Stimulated activated CD4-positive, alpha-beta T cell treated with anti-CD3 and anti-CD28 coated beads, Interleukin-15, amount 100 ng/mL, for 24 hours (primary cell): ENCODE measurements at regions not wholly inside any gene's neighbourhood (a gene's known extent, or its start where the extent isn't known, plus 50 kb on each side); places are given as distances from the start of the nearest gene placed in this dataset.

Experiments used
- DNase-seq: peaks from one replicate; pipeline ENCODE4 v3.0.0-alpha.2; 2020

- DNase-seq: no peak
Measured at GRCh38 chr7:91323626-91324158, 59.5 kb downstream of the FZD1 start.

GRCh38 chr7:91324663-91325062 lies 60.4 kb downstream of the FZD1 start:
- no peak for DNase-seq

DNA sequence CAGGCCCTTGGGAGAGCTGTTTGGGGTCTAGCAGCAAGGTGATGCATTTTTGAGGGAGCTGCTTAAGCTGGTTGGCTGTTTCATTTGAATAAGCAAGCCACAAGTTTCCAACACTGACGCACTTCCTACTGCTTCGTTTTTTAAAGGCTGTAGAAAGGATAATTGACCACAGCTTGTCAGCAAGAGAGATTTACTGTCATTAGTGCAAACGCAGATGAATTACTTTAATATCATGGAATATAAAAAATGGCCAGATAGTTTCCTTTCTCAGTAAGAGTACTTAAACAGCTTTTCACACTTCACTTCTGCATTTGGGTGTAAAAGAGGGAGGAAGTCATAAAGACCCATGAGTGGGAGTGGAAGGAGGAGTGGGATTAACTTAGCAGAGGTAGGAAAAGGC lies 61.5 kb downstream of the FZD1 start:
- DNase-seq: no peak

DNA sequence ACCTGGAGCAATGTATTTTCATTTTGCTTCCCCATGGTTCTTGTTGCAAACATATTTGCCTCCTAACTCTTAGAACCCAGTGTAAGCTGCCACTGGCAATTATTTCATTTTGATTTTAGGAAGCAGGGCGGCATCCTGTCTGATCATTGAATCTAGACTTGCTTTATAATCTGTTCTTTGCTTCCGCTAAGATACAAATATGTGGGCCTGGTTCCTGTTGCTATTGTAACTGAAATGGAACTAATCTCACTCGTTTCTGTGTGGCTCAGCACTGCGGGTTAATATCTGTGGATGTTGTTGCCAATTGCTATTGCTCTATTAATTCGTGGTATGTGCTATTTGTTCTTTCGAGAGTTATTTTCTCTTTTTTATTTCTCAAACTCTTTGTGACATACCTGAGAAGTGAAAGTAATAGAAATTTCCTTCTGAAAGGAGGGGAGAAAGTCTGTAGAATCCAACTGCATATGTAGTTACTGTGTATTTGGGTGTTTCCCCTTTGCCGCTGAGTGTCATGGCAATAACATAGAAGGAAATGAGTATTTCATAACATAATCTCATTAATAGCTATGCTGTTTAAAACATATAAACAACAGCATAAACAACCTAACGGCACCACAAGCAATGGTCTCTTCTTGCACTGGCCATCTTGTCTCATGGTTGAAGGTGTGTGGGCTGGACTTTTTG lies 62.4 kb downstream of the FZD1 start:
- DNase-seq: no peak

DNA sequence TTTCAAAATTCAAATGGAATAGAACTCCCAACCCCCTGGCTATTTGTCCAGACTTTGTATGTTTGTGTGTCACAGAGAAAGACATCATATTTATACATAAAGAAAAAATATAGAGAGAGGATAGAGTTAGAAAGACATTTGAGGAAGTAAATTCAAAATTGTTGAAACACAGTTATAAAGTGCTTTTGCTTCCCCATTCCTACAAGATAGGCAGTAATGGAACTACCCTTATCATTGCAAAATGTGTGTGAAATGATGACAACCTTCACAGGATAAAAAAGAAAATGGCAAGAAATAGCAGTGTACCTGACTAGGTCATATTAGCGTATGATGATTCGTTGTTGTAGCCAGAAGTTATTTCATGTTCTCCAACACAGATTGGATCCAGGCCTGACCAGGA lies 63.1 kb downstream of the FZD1 start:
- DNase-seq: no peak

GRCh38 chr7:91329571-91329970 lies 65.3 kb downstream of the FZD1 start:
- DNase-seq: no peak

DNA sequence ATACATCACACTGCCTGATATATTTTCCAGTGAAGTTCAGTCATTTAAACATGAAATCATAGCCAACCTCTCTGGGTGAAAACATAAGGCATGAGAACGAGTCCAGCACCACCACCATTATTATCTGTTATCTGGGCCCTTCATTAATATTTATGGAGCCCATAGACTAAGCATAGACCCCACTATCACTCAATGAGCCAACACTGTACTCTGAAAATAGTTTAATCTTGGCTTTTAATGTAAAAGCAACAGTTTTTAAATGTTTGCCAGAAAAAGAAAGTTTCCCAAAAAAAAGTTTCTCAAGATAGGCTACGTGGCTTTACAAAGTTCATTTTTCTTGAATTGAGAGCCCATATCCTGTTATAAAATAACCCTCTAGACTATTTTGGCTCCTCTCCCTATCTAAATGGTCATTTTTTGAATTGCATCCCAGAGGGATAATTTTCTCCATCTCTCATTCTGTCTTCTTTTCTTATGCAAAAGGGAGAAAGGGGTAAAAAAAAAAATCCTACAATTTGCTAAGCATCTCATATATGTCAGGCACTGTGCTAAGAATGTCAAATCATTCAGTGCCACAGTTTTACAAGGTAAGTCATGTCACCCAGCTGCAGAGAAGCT lies 66.1 kb downstream of the FZD1 start:
- no peak for DNase-seq

- no peak for DNase-seq
Measured at GRCh38 chr7:91330866-91331265, 66.6 kb downstream of the FZD1 start.

- DNase-seq: no peak
Measured at GRCh38 chr7:91336106-91336505, 71.9 kb downstream of the FZD1 start.

GRCh38 chr7:91338226-91339020 lies 74.2 kb downstream of the FZD1 start:
- DNase-seq: no peak

DNA sequence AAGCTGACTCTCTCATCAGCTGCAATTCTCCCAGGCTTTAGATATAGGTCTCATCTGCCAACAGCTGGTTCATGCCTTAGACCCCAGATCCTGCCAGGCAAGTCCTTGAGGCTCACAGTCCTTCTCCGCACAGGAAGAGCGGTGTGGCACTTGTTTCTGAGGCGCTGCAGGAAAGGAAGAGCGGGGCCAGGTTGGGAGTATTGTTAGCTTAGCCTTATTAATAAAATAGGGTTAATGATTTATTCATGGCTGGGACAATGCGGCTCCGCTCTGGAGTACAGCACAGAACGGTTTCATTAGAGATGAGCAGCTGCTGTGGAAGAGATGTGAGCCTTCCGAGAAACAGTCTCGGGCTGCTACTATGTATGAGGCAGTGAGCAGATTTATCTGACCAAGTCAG lies 78.1 kb downstream of the FZD1 start:
- no peak for DNase-seq

GRCh38 chr7:91343420-91343960 lies 79.3 kb downstream of the FZD1 start:
- no peak for DNase-seq

DNA sequence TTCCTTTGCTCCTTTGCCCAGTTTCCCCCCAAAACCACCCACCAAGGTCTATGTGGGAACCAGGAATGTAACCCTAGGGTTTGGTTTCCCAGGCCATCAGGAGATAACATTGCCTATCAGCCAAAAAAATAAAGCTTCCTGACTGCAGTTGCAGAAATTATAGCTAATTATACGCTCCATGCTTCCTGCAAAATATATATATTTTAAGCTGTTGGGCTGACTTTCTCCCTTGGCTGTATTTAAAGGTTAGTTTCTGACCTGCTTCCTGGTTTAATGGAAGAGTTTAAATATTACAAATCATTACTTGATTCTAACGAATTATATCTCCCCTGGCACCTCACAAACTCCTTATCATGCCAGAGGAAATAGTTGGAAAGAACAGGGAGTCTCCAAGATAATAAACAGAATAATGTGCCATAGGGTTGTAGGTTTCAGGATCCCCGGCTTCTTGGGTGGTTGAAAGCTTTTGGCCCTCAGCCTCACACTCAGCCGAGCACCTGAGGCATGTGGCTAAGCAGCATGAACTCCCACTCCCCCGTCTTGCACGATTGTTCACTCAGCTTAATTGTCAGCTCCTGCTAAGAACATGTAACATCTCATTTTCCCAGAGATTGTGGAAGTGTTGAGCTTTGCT lies 79.9 kb downstream of the FZD1 start:
- DNase-seq: no peak

- no peak for DNase-seq
Measured at GRCh38 chr7:91344911-91345310, 80.7 kb downstream of the FZD1 start.

- no peak for DNase-seq
Measured at GRCh38 chr7:91345449-91345848, 81.2 kb downstream of the FZD1 start.

GRCh38 chr7:91346426-91346825 lies 82.2 kb downstream of the FZD1 start:
- no peak for DNase-seq

- no peak for DNase-seq
Measured at GRCh38 chr7:91347290-91347689, 83.1 kb downstream of the FZD1 start.

GRCh38 chr7:91348711-91349110 lies 84.5 kb downstream of the FZD1 start:
- DNase-seq: no peak

DNA sequence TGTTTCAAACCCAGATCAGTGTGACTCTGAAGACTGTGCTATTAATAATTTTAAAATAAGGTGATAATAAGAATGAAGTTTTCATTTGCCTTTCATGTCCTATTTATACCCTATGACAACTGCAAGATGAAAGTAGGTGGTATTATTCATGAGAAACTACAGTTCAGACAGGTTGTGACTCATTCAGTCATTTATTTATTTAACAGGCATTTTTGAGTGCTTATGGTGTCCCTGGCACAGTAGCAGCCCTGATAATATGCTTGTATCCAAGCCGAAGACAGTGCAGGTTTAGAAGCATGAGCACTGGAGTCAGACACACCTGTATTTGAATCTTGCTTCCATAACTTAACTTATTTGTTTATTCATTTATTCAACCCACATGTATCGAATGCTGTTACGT lies 87.1 kb downstream of the FZD1 start:
- DNase-seq: no peak

GRCh38 chr7:91352091-91352490 lies 87.9 kb downstream of the FZD1 start:
- no peak for DNase-seq

DNA sequence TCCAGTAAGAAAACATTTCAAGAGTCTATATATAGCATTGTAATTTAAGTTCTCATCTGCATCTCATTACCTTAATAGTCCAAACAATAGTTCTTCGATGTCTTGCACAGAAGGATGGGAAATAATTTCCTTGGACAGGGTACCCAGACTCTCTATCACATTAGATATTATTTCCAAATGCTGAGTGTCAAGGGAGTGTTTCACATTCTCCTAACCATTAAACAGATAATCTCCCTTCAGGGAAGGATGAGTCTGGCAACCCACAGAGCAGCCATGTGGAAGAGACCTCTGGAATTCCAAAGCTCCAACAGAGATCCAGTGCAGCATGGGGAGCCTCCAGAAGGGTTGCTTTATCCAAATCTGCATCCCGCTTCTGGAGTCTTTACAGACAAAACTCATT lies 89.6 kb downstream of the FZD1 start:
- DNase-seq: no peak

DNA sequence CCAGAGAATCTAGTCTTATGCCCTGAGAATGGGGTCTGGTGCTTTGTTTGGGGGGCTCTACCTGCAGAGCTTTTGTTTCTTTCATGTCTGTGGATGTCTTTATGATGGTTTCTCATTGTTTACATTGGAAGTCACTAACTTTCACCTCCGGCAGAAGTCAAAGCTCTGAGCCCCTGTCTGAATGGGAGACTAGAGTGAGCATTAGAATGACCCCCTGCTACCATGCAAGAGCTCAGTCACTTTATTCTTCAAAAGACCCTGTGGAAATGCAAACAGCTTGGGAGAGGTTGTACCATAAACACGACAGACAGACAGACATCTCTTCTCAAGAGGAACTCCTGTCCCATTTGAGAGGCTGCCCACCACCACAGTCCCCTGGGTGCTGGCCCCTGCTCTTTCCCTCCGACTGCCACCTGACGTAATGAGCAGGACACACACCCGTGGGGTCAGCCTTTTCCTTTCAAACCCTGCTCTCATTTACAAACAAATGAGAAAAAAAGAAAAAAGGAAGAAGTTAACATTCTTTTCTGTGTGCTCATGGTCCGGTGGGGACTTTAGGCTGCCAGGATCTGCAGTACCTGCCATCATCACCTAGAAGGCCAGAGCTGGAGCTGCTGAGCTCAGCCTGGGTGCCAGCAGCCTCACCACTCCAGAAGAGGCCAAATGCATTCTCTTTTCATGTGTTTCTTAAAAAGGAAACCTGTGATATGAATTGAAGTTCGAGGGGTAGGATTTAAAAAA lies 91.6 kb downstream of the FZD1 start:
- no peak for DNase-seq
